ENCODE measurements at regions not wholly inside any gene's neighbourhood (a gene's known extent, or its start where the extent isn't known, plus 50 kb on each side); places are given as distances from the start of the nearest gene placed in this dataset.
"Not testable (repeated sequence)": the region's sequence is repeated elsewhere in the genome, so short reads cannot be mapped to it uniquely, and the experiment has no call there.

GRCh38 chr13:22859411-22859810 is 321.4 kb upstream of the SGCG start:
- WGBS (ENCODE audit: extremely low coverage, insufficient read length, low lambda C conversion rate): no CpG with 5 or more reads among the region's 21 CpGs
- H2BK20ac ChIP-seq (ENCODE audit: low read depth, low read length, poor library complexity, severe bottlenecking); H2BK12ac ChIP-seq (ENCODE audit: insufficient read length, low read depth, low read length); H3K56ac ChIP-seq (ENCODE audit: insufficient read length, low read depth, low read length); H3K4ac ChIP-seq (ENCODE audit: low read depth, low read length); H3K14ac ChIP-seq (ENCODE audit: insufficient read depth, low read length); H3K79me1 ChIP-seq (ENCODE audit: insufficient read depth, low read depth, low read length, poor library complexity, severe bottlenecking); H3K36me3 Mint-ChIP-seq (ENCODE audit: insufficient read depth in 1 of 3, low read depth in 3 of 3); H2BK15ac ChIP-seq (ENCODE audit: low read depth, low read length); DNase-seq; H3K27me3 ChIP-seq (ENCODE audit: insufficient read depth, low read length); H2AK5ac ChIP-seq (ENCODE audit: insufficient read length, low read length); H3K4me1 ChIP-seq (ENCODE audit: insufficient read depth, low read length); H3K27me3 Mint-ChIP-seq (ENCODE audit: low read depth); H4K20me1 ChIP-seq (ENCODE audit: control insufficient read depth, insufficient read depth, insufficient read length); H3K79me2 ChIP-seq (ENCODE audit: insufficient read depth, low read length); H3K27ac ChIP-seq (ENCODE audit: insufficient read length, low read depth, low read length); H3K4me3 Mint-ChIP-seq; H4K5ac ChIP-seq (ENCODE audit: insufficient read length, low read depth, low read length); H4K91ac ChIP-seq (ENCODE audit: insufficient read length, low read depth, low read length); H2BK120ac ChIP-seq (ENCODE audit: low read depth, low read length, poor library complexity, severe bottlenecking); H3K23me2 ChIP-seq (ENCODE audit: insufficient read length, low read depth, low read length, poor library complexity, severe bottlenecking); H3T11ph ChIP-seq (ENCODE audit: low read length); H3K9me3 ChIP-seq (ENCODE audit: control insufficient read depth, low read depth, low read length); H3K23ac ChIP-seq (ENCODE audit: insufficient read length, low read depth, low read length); H3K27ac Mint-ChIP-seq; H2BK5ac ChIP-seq (ENCODE audit: insufficient read length, low read length); H2AFZ ChIP-seq (ENCODE audit: low read length); H3K4me2 ChIP-seq (ENCODE audit: insufficient read depth, insufficient read length, low read length); H3K18ac ChIP-seq (ENCODE audit: insufficient read length, low read depth, low read length); H3K4me1 Mint-ChIP-seq; H3K9ac ChIP-seq (ENCODE audit: extremely low read depth, insufficient read length, low read length); H4K8ac ChIP-seq (replicated peaks; ENCODE audit: insufficient read length, low read depth, low read length): not testable (repeated sequence)
- H3K9me3 Mint-ChIP-seq: peaks cover 7 to 13% of the 10 kb centered on the region in 2 experiments
